Stimulated activated memory B cell treated with anti-CD40 and anti-IgM and Interleukin-4, amounts not matched to agents 10 μg/mL and 1 μg/mL and 100 μg/mL, for 72 hours (primary cell): ENCODE measurements at regions not wholly inside any gene's neighbourhood (a gene's known extent, or its start where the extent isn't known, plus 50 kb on each side); places are given as distances from the start of the nearest gene placed in this dataset.

Experiments used
- ATAC-seq: fragments of 150-1000 bp; cut with Tn5 transposase; 2 replicates; pipeline ENCODE4 v1.10.0; 2021
- H3K27ac Mint-ChIP-seq: one replicate; pipeline ENCODE4 v1.8.0; 2022; ENCODE audit warnings: mild to moderate bottlenecking, mixed read lengths
- H3K27me3 Mint-ChIP-seq: one replicate; pipeline ENCODE4 v1.8.0; 2022; ENCODE audit warnings: mixed read lengths
- H3K36me3 Mint-ChIP-seq: one replicate; pipeline ENCODE4 v1.8.0; 2022; ENCODE audit warnings: mixed read lengths
- H3K4me1 Mint-ChIP-seq: one replicate; pipeline ENCODE4 v1.8.0; 2022; ENCODE audit warnings: mixed read lengths
- H3K4me3 Mint-ChIP-seq: one replicate; pipeline ENCODE4 v1.8.0; 2022; ENCODE audit warnings: mild to moderate bottlenecking, moderate library complexity, mixed read lengths
- H3K9me3 Mint-ChIP-seq: one replicate; pipeline ENCODE4 v1.8.0; 2022; ENCODE audit warnings: mixed read lengths

DNA sequence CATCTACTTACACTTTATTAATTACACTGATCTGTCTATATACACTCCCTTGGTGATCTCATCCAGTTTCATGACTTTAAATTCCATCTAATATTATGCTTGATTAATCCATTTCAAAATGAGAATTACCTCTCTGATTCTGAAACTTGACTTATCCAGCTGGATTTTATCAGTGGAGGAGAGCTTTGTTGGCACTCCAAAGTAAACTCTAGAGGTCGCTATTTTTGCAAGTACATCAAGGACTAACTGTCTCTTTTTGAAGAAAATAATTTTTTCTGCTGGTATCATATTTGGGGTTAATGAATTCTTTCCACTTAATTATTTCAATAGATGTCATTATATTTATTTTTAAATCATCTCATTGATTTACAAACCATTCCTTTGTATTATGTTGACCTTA lies 630.3 kb upstream of the MAN1A1 start:
- no peaks in the 10 kb centered on the region for H3K36me3 Mint-ChIP-seq
- no peak overlapping the region for H3K4me3 Mint-ChIP-seq
- H3K27me3 Mint-ChIP-seq, result no peaks in the 10 kb centered on the region
- no peak for ATAC-seq
- H3K27ac Mint-ChIP-seq, result no peak overlapping the region
- peaks cover 5% of the 10 kb centered on the region for H3K4me1 Mint-ChIP-seq
- no peaks in the 10 kb centered on the region for H3K9me3 Mint-ChIP-seq

DNA sequence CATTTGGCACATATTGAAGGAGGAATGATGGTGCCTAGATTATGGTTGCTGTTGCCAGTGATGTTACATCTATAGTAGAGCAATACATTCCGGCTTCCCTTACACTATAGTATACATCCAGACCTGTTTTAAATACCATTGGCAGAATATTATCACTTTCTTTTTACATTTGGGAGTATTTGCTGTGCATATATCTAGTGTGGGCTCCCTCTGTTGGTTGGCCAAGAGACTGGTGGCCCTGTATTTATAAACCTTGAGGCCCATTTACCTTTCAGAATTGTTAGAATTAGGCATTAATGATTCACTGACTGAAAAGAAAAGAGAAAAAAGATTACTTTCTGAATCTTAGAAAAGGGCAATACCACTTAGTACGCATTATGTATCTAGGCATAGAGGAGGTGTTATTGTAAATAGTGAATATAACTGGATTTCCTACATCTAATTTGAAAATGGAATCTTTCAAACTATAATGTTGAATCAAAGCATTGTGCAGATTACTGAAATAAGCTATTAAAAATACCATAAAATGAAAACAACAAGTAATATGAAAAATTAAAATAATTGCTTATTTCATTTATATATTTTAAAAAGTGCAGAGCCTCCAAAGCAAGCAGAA lies 628.8 kb upstream of the MAN1A1 start:
- Mint-ChIP-seq H3K9me3 (no peaks in the 10 kb centered on the region), H3K4me3 (no peak overlapping the region), H3K27ac (no peak overlapping the region), H3K36me3 (no peaks in the 10 kb centered on the region), H3K27me3 (no peaks in the 10 kb centered on the region), H3K4me1 (peaks cover 5% of the 10 kb centered on the region)
- no peak for ATAC-seq

DNA sequence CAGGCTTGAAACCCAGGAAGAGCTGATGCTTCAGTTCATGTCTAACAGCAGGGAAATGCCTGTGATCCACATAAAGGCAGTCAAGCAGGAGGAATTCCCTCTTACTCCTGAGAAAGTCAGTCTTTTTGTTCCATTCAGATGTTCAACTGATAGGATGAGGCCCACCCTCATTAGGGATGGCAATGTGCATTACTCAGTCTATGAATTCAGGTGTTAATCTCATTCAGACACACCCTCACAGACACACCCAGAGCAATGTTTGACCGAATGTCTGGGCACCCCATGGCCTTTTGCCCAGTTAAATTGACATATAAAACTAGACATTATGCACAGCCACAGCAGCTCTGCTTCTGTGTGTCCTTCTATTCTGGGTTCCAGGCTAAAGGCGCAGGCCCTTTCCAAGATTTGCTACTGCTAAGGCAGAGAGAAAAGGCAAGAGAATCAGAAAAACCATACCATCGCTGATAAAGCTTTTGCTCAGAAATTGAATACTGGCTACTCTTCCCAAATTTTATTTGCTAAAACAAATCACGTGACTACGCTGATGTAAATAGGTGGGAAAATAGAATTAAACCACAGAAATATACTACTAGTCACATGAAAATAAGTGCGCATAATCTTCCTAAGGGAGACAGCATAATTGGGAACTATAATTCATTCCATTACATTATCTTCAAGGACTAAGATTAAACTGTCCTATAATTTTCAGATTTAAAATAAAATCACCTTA lies 625.0 kb upstream of the MAN1A1 start:
- Mint-ChIP-seq H3K27me3 (no peaks in the 10 kb centered on the region), H3K9me3 (no peaks in the 10 kb centered on the region), H3K36me3 (no peaks in the 10 kb centered on the region), H3K27ac (no peak overlapping the region), H3K4me3 (no peak overlapping the region), H3K4me1 (peaks cover 5% of the 10 kb centered on the region)
- no peak for ATAC-seq

DNA sequence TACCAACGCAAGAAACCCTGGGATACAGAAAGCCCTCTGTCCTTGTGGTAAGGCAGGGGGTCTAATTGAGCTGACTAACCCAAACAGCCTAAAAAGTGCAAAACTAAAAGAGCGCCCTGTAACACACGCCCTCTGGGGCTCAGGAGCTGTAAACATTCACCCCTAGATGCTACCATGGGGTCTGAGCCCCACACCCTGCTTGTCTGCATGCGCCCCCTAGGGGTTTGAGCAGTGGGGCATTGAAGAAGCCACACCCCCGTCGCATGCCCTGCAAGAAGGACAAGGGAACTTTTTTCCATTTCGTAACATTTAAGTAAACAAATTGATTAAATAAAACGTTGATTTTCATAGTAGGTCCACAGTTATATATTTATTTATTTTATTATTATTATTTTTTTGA lies 616.9 kb upstream of the MAN1A1 start:
- no peaks in the 10 kb centered on the region for H3K27me3 Mint-ChIP-seq
- no peaks in the 10 kb centered on the region for H3K9me3 Mint-ChIP-seq
- no peaks in the 10 kb centered on the region for H3K4me1 Mint-ChIP-seq
- ATAC-seq, result no peak
- H3K4me3 Mint-ChIP-seq, result no peak overlapping the region
- no peak overlapping the region for H3K27ac Mint-ChIP-seq
- H3K36me3 Mint-ChIP-seq, result no peaks in the 10 kb centered on the region

DNA sequence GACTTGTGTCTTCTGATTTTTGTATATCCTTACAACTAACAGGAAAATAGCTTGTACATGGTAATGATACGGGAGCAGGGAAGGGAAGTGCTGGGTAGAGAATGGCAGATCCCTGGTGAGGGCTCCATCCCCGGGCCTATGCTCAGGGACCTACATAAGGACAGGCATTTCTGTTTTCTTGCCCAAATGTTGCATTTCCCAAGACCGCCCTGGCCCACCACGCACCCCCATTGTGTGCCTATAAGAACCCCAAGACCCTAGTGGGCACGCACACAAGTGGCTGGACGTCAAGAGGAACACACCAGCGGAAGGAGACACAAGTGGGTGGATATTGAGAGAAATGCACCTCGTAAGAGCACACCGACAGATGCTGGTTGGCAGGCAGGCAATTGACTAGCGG lies 616.3 kb upstream of the MAN1A1 start:
- Mint-ChIP-seq H3K4me3 (no peak overlapping the region), H3K4me1 (no peaks in the 10 kb centered on the region), H3K27me3 (no peaks in the 10 kb centered on the region), H3K27ac (no peak overlapping the region), H3K9me3 (no peaks in the 10 kb centered on the region), H3K36me3 (no peaks in the 10 kb centered on the region)
- no peak for ATAC-seq

DNA sequence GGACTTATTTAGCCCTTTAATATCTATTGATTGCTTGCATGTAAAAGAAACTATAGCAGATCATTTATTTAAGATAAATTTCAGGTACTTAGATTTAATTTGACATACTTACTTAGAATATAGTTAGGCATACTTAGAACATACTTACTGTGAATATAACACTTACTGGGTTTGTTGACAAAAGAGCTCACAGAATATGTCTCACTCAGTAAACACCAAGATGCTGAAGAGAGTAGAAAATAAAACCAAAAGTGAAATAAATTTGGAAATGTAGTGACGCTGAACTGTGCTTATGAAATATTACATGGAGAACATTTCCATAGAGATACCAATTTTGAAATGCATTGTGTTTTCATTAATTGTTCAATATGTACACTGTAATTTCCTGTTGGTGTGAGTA lies 615.4 kb upstream of the MAN1A1 start:
- ATAC-seq, result no peak
- Mint-ChIP-seq H3K4me1 (no peaks in the 10 kb centered on the region), H3K4me3 (no peak overlapping the region), H3K36me3 (no peaks in the 10 kb centered on the region), H3K27me3 (no peaks in the 10 kb centered on the region), H3K9me3 (no peaks in the 10 kb centered on the region), H3K27ac (no peak overlapping the region)

DNA sequence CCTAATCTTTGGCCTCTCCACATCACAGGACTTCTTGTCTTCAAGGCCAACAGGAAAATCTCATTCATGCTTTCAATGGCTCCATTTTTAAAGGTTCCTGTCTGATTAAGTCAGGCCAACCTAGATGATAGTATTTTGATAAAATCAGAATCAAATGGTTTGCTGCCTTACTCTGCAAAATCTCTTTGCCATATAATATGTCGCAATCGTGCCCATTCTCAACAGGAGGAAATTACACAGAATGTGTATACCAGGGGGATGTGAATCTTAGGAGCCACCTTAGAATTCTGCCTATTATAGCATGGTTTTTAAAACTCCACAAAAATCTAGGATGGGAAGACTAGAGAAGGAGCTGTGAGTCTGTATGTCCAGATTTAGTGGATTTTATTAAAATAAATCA lies 612.9 kb upstream of the MAN1A1 start:
- Mint-ChIP-seq H3K4me3 (no peak overlapping the region), H3K27me3 (no peaks in the 10 kb centered on the region), H3K9me3 (no peaks in the 10 kb centered on the region), H3K4me1 (no peaks in the 10 kb centered on the region), H3K27ac (no peak overlapping the region), H3K36me3 (no peaks in the 10 kb centered on the region)
- no peak for ATAC-seq

DNA sequence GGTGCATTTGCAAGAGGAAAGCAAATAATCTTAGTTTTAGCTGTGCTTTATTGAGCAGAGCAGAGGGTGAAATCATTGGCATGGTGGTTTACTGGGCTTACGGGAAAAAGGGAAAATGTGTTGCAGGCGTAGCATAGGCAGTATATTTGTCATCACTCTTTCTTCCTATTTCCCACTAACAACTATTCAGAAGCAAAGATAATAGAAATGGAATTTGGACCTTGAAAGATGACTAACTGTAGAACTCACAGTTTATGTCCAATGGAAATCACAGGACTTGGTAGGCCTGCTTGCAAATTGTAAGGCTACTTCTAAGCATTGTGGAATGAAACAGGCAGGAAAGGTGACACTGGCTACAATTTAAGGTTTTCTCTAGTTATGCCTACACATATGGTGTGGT lies 611.9 kb upstream of the MAN1A1 start:
- Mint-ChIP-seq H3K4me3 (no peak overlapping the region), H3K4me1 (no peaks in the 10 kb centered on the region), H3K27me3 (no peaks in the 10 kb centered on the region), H3K27ac (no peak overlapping the region), H3K9me3 (no peaks in the 10 kb centered on the region), H3K36me3 (no peaks in the 10 kb centered on the region)
- ATAC-seq, result peak; percentile 15

DNA sequence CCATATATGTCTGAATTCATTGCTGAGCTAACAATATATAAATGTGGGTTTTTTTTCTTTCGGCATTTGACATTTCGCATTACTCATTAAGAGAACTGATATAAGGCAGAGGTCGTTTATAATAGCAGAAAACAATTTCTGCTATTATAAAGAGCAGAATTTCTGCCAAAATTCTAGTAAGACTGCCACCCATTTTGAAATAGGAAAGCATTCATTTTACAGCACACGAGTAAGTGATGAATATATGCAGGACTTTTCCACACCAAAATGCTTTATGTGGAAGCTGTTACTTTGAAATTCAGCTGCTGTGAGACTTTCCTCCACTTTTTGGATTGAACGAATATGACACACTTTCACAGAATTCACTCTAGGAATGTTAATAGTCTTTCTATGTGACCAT lies 610.9 kb upstream of the MAN1A1 start:
- no peaks in the 10 kb centered on the region for H3K27me3 Mint-ChIP-seq
- H3K27ac Mint-ChIP-seq, result no peak overlapping the region
- no peak for ATAC-seq
- H3K36me3 Mint-ChIP-seq, result no peaks in the 10 kb centered on the region
- H3K4me1 Mint-ChIP-seq, result no peaks in the 10 kb centered on the region
- no peak overlapping the region for H3K4me3 Mint-ChIP-seq
- H3K9me3 Mint-ChIP-seq, result no peaks in the 10 kb centered on the region

DNA sequence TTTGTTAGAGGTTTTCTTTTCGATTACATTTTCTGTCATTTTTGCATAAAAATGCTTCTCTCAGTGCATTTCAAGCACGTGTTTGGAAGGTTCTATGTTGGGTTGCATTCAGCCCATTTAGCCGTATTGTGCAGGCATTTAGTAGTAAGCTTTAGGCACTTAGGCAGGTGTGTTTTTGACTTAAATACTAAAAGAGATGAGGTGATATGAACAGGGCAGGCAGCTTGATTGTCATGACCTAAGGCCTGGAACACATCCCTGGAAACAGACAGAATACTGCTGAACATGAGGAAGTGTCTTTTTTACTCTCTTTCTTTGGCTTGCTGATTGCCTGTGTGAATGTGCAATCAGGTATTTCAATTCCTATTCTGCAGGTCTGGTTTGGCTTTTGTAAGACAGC lies 610.5 kb upstream of the MAN1A1 start:
- Mint-ChIP-seq H3K27ac (no peak overlapping the region), H3K9me3 (no peaks in the 10 kb centered on the region), H3K4me1 (no peaks in the 10 kb centered on the region), H3K27me3 (no peaks in the 10 kb centered on the region), H3K4me3 (no peak overlapping the region), H3K36me3 (no peaks in the 10 kb centered on the region)
- ATAC-seq, result no peak

DNA sequence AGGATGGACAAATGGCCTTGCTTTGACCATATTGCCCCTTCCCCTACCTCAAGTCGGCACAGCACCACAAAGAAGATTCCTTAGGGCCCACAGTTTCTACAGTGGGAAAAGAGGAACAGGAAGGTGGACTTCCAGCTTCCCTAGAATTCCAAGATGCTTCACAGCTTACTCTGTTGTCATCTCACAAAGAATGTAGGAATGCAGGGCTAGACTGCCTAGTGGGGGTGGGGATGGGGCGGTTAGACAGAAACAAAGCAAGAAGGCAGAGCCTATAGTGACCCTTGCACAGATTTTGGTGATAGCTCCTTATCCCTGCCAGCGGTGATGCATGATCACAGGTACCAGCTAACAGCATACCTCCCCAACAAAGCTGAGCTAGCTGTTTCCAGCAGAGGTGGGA lies 607.6 kb upstream of the MAN1A1 start:
- Mint-ChIP-seq H3K4me3 (no peak overlapping the region), H3K9me3 (peaks cover 3% of the 10 kb centered on the region), H3K27me3 (no peaks in the 10 kb centered on the region), H3K4me1 (no peaks in the 10 kb centered on the region), H3K27ac (no peak overlapping the region), H3K36me3 (no peaks in the 10 kb centered on the region)
- peak; percentile 24 for ATAC-seq

DNA sequence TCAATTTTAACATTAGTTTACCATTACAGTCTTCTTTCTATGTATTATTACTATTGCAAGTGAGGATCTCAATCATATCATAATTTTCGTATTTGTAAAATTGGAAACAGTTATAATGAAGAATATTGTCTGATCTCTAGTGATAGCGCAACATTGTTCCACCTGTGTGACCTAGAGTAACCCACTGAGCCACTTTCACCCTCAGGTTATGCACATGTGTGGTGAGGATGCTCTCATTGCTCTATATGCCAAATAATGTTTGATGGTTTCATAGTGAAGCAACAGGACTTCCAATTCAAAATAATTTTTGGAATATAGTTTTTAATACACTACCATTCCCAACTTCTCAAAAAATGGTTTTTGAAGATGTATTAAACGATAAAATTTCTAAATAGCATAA lies 603.1 kb upstream of the MAN1A1 start:
- Mint-ChIP-seq H3K4me3 (no peak overlapping the region), H3K27me3 (no peaks in the 10 kb centered on the region), H3K4me1 (no peaks in the 10 kb centered on the region), H3K36me3 (no peaks in the 10 kb centered on the region), H3K9me3 (peaks cover 6% of the 10 kb centered on the region), H3K27ac (no peak overlapping the region)
- ATAC-seq, result no peak

DNA sequence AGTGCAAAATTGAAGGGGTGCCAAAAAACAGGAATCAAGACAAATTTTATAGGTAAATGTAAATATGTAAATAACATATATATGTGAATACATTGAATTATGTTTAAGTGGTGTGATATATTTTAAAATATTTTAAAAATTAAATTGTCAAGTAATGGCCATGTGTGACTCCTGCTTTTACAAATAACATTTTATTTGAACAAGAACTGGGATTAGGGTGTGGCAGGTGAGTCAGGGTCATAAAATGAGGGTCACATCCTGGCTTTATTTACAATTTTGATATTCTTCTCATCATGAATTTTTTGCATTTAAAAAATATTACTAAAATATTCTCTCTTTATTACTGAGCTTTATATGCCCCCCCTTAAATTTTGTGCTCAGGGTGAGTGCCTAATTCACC lies 601.1 kb upstream of the MAN1A1 start:
- Mint-ChIP-seq H3K4me3 (no peak overlapping the region), H3K9me3 (peaks cover 6% of the 10 kb centered on the region), H3K36me3 (no peaks in the 10 kb centered on the region), H3K4me1 (no peaks in the 10 kb centered on the region), H3K27ac (no peak overlapping the region), H3K27me3 (no peaks in the 10 kb centered on the region)
- no peak for ATAC-seq

DNA sequence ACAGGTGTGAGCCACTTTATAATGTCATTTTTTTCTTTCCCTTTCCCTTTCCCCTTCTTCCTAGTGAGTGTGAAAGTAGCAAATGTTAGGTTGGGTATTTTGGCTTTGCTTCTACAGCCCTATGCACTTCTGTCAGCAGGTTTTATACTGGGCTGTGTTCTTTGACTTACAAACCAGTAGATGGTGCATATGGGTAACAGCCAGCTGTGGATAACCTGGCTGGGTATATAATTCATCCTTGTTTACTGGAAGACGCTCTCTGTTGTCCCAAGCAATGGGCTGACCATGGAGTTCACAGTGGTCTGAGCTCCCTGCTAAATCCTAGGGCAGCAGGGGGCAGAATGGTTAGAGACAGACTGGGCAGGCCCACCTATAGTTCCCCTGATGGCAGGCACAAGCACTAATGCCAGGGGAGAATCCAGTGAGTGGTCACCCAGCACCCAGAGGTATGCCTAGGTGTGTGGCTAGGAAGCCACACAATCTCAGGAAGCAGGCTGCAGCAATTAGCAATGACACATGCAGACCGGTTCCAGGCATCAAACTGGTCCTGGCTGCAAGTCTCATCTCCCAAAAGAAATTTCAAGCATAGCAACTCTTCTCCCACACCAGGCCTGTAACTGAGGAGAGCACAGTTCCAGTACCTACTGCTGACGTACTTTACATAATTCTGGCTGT lies 592.7 kb upstream of the MAN1A1 start:
- no peak overlapping the region for H3K27ac Mint-ChIP-seq
- peaks cover 16% of the 10 kb centered on the region for H3K4me1 Mint-ChIP-seq
- no peaks in the 10 kb centered on the region for H3K27me3 Mint-ChIP-seq
- H3K36me3 Mint-ChIP-seq, result no peaks in the 10 kb centered on the region
- ATAC-seq, result peak; percentile 47
- H3K9me3 Mint-ChIP-seq, result peaks cover 4% of the 10 kb centered on the region
- H3K4me3 Mint-ChIP-seq, result no peak overlapping the region

DNA sequence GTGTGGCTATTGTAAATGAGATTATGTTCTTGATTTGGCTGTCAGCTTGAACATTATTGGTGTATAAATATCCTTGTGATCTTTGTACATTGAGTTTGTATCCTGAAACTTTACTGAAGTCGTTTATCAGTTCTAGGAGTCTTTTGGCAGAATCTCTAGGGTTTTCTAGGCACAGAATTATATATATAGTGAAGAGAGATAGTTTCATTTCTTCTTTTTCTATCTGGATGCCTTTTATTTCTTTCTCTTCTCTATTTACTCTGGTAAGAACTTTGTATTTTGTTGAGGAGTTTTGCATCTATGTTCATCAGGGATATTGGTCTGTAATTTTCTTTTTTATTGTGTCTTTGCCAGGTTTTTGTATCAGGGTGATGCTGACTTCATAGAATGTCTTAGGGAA lies 589.2 kb upstream of the MAN1A1 start:
- H3K27ac Mint-ChIP-seq, result no peak overlapping the region
- no peak overlapping the region for H3K4me3 Mint-ChIP-seq
- no peaks in the 10 kb centered on the region for H3K27me3 Mint-ChIP-seq
- no peak for ATAC-seq
- H3K36me3 Mint-ChIP-seq, result no peaks in the 10 kb centered on the region
- peaks cover 4% of the 10 kb centered on the region for H3K9me3 Mint-ChIP-seq
- H3K4me1 Mint-ChIP-seq, result peaks cover 16% of the 10 kb centered on the region

DNA sequence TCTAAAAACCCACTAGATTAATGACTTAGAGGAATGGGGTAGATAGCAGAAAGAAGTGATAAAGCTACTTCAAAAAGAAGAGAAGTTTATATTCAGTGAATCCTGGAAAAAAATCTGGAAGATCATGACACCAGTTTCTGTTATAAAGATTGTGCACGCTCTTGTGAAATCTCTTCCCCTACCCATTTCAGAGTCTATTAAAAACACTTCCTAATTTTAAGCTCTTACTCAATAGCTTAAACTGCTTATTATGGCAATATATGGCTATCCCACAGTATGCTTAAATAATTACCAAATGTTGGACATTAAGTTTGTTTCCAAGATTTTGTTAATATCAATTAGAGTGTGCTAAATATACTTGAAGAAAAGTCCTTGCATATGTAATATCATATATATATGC lies 585.3 kb upstream of the MAN1A1 start:
- Mint-ChIP-seq H3K27ac (no peak overlapping the region), H3K4me3 (no peak overlapping the region), H3K4me1 (peaks cover 16% of the 10 kb centered on the region), H3K36me3 (no peaks in the 10 kb centered on the region), H3K9me3 (peaks cover 4% of the 10 kb centered on the region), H3K27me3 (no peaks in the 10 kb centered on the region)
- ATAC-seq, result no peak
